Keratinocyte (primary cell): ENCODE measurements at regions not wholly inside any gene's neighbourhood (a gene's known extent, or its start where the extent isn't known, plus 50 kb on each side); places are given as distances from the start of the nearest gene placed in this dataset.
"Not testable (repeated sequence)": the region's sequence is repeated elsewhere in the genome, so short reads cannot be mapped to it uniquely, and the experiment has no call there.

ENCODE experiments used
- EZH2 ChIP-seq: IDR thresholded peaks from one replicate; pipeline ENCODE4 v1.6.1; 2012; ENCODE audit warnings: inconsistent platforms, mild to moderate bottlenecking, low read length, moderate library complexity
- TF ChIP-seq, protein P1 (sequence below), 3 experiments: IDR thresholded peaks in 1 of 3; conservative IDR thresholded peaks in 1 of 3; optimal IDR thresholded peaks in 1 of 3; 2 replicates in 2 of 3; 3 replicates in 1 of 3; pipeline versions ENCODE3 to v1.5.1; 2011; ENCODE audit warnings: low read length in 3 of 3, mild to moderate bottlenecking in 3 of 3, moderate library complexity in 2 of 3, control low read depth in 1 of 3, inconsistent platforms in 1 of 3; ENCODE audit not compliant: insufficient read depth in 2 of 3; ENCODE audit errors: extremely low read depth in 1 of 3

DNA sequence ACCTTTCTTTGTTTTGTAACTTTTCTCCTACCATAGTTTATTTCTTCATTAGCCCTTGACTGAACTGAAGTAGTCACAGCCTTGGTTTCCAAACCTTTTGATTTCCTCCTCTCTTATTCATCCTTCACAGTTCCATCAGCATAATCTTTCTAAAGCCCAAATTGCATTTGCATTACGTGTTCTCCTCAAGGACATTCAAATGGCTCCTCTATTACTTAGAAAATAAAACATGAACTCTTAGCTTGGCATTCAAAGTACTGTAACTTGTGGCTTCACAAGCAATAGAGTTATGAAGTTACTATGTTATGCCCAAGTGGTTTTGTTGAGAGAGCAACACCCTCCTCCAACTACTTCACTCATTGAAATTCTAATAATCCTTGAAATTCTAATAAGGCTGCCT, 840.0 kb downstream of the TTLL7 start:
- TF ChIP-seq, protein P1, sequence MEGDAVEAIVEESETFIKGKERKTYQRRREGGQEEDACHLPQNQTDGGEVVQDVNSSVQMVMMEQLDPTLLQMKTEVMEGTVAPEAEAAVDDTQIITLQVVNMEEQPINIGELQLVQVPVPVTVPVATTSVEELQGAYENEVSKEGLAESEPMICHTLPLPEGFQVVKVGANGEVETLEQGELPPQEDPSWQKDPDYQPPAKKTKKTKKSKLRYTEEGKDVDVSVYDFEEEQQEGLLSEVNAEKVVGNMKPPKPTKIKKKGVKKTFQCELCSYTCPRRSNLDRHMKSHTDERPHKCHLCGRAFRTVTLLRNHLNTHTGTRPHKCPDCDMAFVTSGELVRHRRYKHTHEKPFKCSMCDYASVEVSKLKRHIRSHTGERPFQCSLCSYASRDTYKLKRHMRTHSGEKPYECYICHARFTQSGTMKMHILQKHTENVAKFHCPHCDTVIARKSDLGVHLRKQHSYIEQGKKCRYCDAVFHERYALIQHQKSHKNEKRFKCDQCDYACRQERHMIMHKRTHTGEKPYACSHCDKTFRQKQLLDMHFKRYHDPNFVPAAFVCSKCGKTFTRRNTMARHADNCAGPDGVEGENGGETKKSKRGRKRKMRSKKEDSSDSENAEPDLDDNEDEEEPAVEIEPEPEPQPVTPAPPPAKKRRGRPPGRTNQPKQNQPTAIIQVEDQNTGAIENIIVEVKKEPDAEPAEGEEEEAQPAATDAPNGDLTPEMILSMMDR (optimal IDR thresholded peaks at IDR 0.05 in 1 of 3, IDR thresholded peaks at IDR 0.05 in 1 of 3, conservative IDR thresholded peaks at IDR 0.05 in 1 of 3; ENCODE audit: extremely low read depth in 1 of 3, insufficient read depth in 2 of 3, low read length in 3 of 3), result not testable (repeated sequence)
- not testable (repeated sequence) for TF ChIP-seq EZH2
